ENCODE measurements at regions not wholly inside any gene's neighbourhood (a gene's known extent, or its start where the extent isn't known, plus 50 kb on each side); places are given as distances from the start of the nearest gene placed in this dataset.

GRCh38 chr12:118575730-118576129, 199.4 kb downstream of the SUDS3 start:
- Histone ChIP-seq H3K27ac (ENCODE audit: low read depth in 1 of 2, low read length in 2 of 2) (no peak overlapping the region), H3K9me3 (ENCODE audit: control insufficient read depth in 4 of 4, low read length in 3 of 4) (peaks cover 0 to 2% (median under 1%) of the 10 kb centered on the region in 4 donors), H3K9ac (ENCODE audit: low read depth in 1 of 2, low read length in 2 of 2) (no peak overlapping the region), H3K27me3 (ENCODE audit: control insufficient read depth in 4 of 4, insufficient read depth in 4 of 4, low read length in 3 of 4) (no peaks in the 10 kb centered on the region), H3K4me3 (ENCODE audit: low read depth in 1 of 3, low read length in 3 of 3) (no peak overlapping the region), H3K4me1 (ENCODE audit: control insufficient read depth in 4 of 4, insufficient read depth in 4 of 4, low read length in 3 of 4) (no peaks in the 10 kb centered on the region), H3K36me3 (ENCODE audit: control insufficient read depth in 4 of 4, insufficient read depth in 3 of 4, low read depth in 1 of 4, low read length in 3 of 4) (no peaks in the 10 kb centered on the region)
- DNase-seq (ENCODE audit: low spot score), result no peak
- 74% methylated on average over 2 of the region's 2 CpGs for WGBS
- TF ChIP-seq EGR1 (IDR thresholded peaks at IDR 0.05; ENCODE audit: low read depth in 2 of 2) (no peak), REST (IDR thresholded peaks at IDR 0.05) (no peak), RXRA (IDR thresholded peaks at IDR 0.05) (no peak), HNF4A (conservative IDR thresholded peaks at IDR 0.05) (no peak)

- H3K36me3 ChIP-seq (ENCODE audit: control insufficient read depth in 4 of 4, insufficient read depth in 3 of 4, low read depth in 1 of 4, low read length in 3 of 4), result no peaks in the 10 kb centered on the region
- no peak overlapping the region for H3K4me3 ChIP-seq (ENCODE audit: low read depth in 1 of 3, low read length in 3 of 3)
- DNase-seq (ENCODE audit: low spot score), result no peak
- TF ChIP-seq ZBTB33 (IDR thresholded peaks at IDR 0.05) (no peak), YY1 (IDR thresholded peaks at IDR 0.05) (no peak)
- no peak overlapping the region for H3K27ac ChIP-seq (ENCODE audit: low read depth in 1 of 2, low read length in 2 of 2)
- peaks cover 0 to 2% (median 0%) of the 10 kb centered on the region in 4 donors for H3K27me3 ChIP-seq (ENCODE audit: control insufficient read depth in 4 of 4, insufficient read depth in 4 of 4, low read length in 3 of 4)
- no peak overlapping the region for H3K9ac ChIP-seq (ENCODE audit: low read depth in 1 of 2, low read length in 2 of 2)
- 51% methylated on average over 1 of the region's 1 CpG for WGBS
- no peaks in the 10 kb centered on the region for H3K4me1 ChIP-seq (ENCODE audit: control insufficient read depth in 4 of 4, insufficient read depth in 4 of 4, low read length in 3 of 4)
- no peaks in the 10 kb centered on the region for H3K9me3 ChIP-seq (ENCODE audit: control insufficient read depth in 4 of 4, low read length in 3 of 4)
Measured at GRCh38 chr12:118581371-118581770, 205.0 kb downstream of the SUDS3 start.

GRCh38 chr12:118582863-118583262, 206.5 kb downstream of the SUDS3 start:
- 78% methylated on average over 4 of the region's 4 CpGs for WGBS
- H3K4me1 ChIP-seq (ENCODE audit: control insufficient read depth in 4 of 4, insufficient read depth in 4 of 4, low read length in 3 of 4), result no peaks in the 10 kb centered on the region
- peaks cover 0 to 2% (median 0%) of the 10 kb centered on the region in 4 donors for H3K27me3 ChIP-seq (ENCODE audit: control insufficient read depth in 4 of 4, insufficient read depth in 4 of 4, low read length in 3 of 4)
- no peaks in the 10 kb centered on the region for H3K36me3 ChIP-seq (ENCODE audit: control insufficient read depth in 4 of 4, insufficient read depth in 3 of 4, low read depth in 1 of 4, low read length in 3 of 4)
- TF ChIP-seq NR2F2 (IDR thresholded peaks at IDR 0.05), result no peak
- no peak for TF ChIP-seq TAF1 (conservative IDR thresholded peaks at IDR 0.05)
- no peak for TF ChIP-seq RXRA (IDR thresholded peaks at IDR 0.05)
- TF ChIP-seq RAD21 (IDR thresholded peaks at IDR 0.05), result no peak
- no peak for TF ChIP-seq YY1 (IDR thresholded peaks at IDR 0.05)
- DNase-seq (ENCODE audit: low spot score), result no peak
- peaks cover 0 to 4% (median 0%) of the 10 kb centered on the region in 4 donors for H3K9me3 ChIP-seq (ENCODE audit: control insufficient read depth in 4 of 4, low read length in 3 of 4)
- H3K9ac ChIP-seq (ENCODE audit: low read depth in 1 of 2, low read length in 2 of 2), result no peak overlapping the region
- no peak overlapping the region for H3K27ac ChIP-seq (ENCODE audit: low read depth in 1 of 2, low read length in 2 of 2)
- H3K4me3 ChIP-seq (ENCODE audit: low read depth in 1 of 3, low read length in 3 of 3), result no peak overlapping the region
